GM19468 (cell line): ENCODE measurements at regions not wholly inside any gene's neighbourhood (a gene's known extent, or its start where the extent isn't known, plus 50 kb on each side); places are given as distances from the start of the nearest gene placed in this dataset.

Experiments used
- ATAC-seq: cut with Tn5 transposase; IDR thresholded peaks from one replicate; pipeline ENCODE4 v1.9.1; 2021; ENCODE audit warnings: mild to moderate bottlenecking, moderate library complexity, moderate number of reproducible peaks; ENCODE audit not compliant: unreplicated experiment; ENCODE audit errors: extremely low read depth

- no peak for ATAC-seq
Measured at GRCh38 chr15:58294681-58295254, 137.0 kb upstream of the LIPC start.

GRCh38 chr15:58295637-58296215 lies 136.1 kb upstream of the LIPC start:
- ATAC-seq, result no peak

GRCh38 chr15:58296276-58296675 lies 135.5 kb upstream of the LIPC start:
- ATAC-seq, result no peak

GRCh38 chr15:58297639-58298038 lies 134.2 kb upstream of the LIPC start:
- no peak for ATAC-seq

GRCh38 chr15:58298879-58299850 lies 132.6 kb upstream of the LIPC start:
- ATAC-seq, result no peak

- no peak for ATAC-seq
Measured at GRCh38 chr15:58302832-58303231, 129.0 kb upstream of the LIPC start.

GRCh38 chr15:58303236-58303635 lies 128.6 kb upstream of the LIPC start:
- no peak for ATAC-seq

- no peak for ATAC-seq
Measured at GRCh38 chr15:58306591-58307312, 125.0 kb upstream of the LIPC start.

- no peak for ATAC-seq
Measured at GRCh38 chr15:58307313-58307961, 124.4 kb upstream of the LIPC start.

GRCh38 chr15:58308742-58309355 lies 122.9 kb upstream of the LIPC start:
- no peak for ATAC-seq

- ATAC-seq, result no peak
Measured at GRCh38 chr15:58309963-58310928, 121.5 kb upstream of the LIPC start.

GRCh38 chr15:58311556-58311955 lies 120.2 kb upstream of the LIPC start:
- no peak for ATAC-seq

GRCh38 chr15:58312031-58312430 lies 119.8 kb upstream of the LIPC start:
- no peak for ATAC-seq

- no peak for ATAC-seq
Measured at GRCh38 chr15:58313304-58313703, 118.5 kb upstream of the LIPC start.

- no peak for ATAC-seq
Measured at GRCh38 chr15:58313810-58314592, 117.8 kb upstream of the LIPC start.

GRCh38 chr15:58314593-58315216 lies 117.1 kb upstream of the LIPC start:
- no peak for ATAC-seq

GRCh38 chr15:58318517-58318916 lies 113.3 kb upstream of the LIPC start:
- no peak for ATAC-seq
